HCT116 (cell line): ENCODE measurements at regions not wholly inside any gene's neighbourhood (a gene's known extent, or its start where the extent isn't known, plus 50 kb on each side); places are given as distances from the start of the nearest gene placed in this dataset.

Source experiments
- ATAC-seq: fragments of 200-7000 bp; cut with Tn5 transposase; 2 replicates; pipeline ENCODE4 v1.9.1; 2020; ENCODE audit warnings: mild to moderate bottlenecking, moderate library complexity
- BruUV-seq: library from RNA; stranded (reverse); fragments of 400-500 nt; replicated peaks from 2 replicates; lab custom pipeline; 2021; lab: Mats Ljungman, UMichigan
- CTCF ChIA-PET: fragments of 300-600 bp; sonication (Branson Sonifier 250); formaldehyde crosslinking; loops from one replicate; lab custom pipeline; 2021; ENCODE audit warnings: antibody characterized with exemption; lab: Charles Lee
- POLR2A ChIA-PET: fragments of 300-600, 350-600 bp; sonication (Branson Sonifier 250); formaldehyde crosslinking; loops from one replicate; lab custom pipeline; 2021; ENCODE audit warnings: antibody characterized with exemption; lab: Charles Lee
- RAD21 ChIA-PET, 2 experiments: fragments of 300-600 bp; sonication (Branson Sonifier 250); formaldehyde crosslinking; loops; one replicate each; lab custom pipeline; 2023; ENCODE audit warnings: low total read pairs in 2 of 2; ENCODE audit not compliant: uncharacterized antibody in 2 of 2, unreplicated experiment in 2 of 2, low non-redundant PET in 1 of 2; lab: Charles Lee
- DNase-seq: peaks from one replicate; pipeline ENCODE4 v3.0.0-alpha.2; 2010; ENCODE audit warnings: low read depth, low spot score
- H2AFZ ChIP-seq: fragments of 200-600 bp; shearing (Covaris generic), sonication (generic); 2 replicates; pipeline ENCODE4 v1.6.1; 2017; ENCODE audit warnings: low read depth, mixed run types, mixed read lengths, antibody characterized with exemption, low read length; ENCODE audit not compliant: poor library complexity, severe bottlenecking
- H3K27ac ChIP-seq: 2 replicates; pipeline ENCODE4 v1.5.1; 2012; ENCODE audit warnings: low read depth, low read length
- H3K27me3 ChIP-seq: fragments of 200-600 bp; sonication (generic); 2 replicates; pipeline ENCODE4 v1.6.1; 2016; ENCODE audit warnings: mixed run types, low read length, mixed read lengths; ENCODE audit not compliant: insufficient read depth
- H3K36me3 ChIP-seq, 2 experiments: fragments of 200-500 bp in 1 of 2; fragments of 200-600 bp in 1 of 2; sonication (Bioruptor generic) in 1 of 2; sonication (generic) in 1 of 2; 2 replicates each; pipeline versions ENCODE4 v1.5.1 to v1.6.1; 2014 to 2016; ENCODE audit warnings: low read length in 2 of 2, inconsistent platforms in 1 of 2, mixed read lengths in 1 of 2, mixed run types in 1 of 2; ENCODE audit not compliant: insufficient read depth in 2 of 2, control insufficient read depth in 1 of 2
- H3K4me1 ChIP-seq, 2 experiments: fragments of 200-600 bp in 1 of 2; sonication (generic) in 1 of 2; 2 replicates each; pipeline versions ENCODE4 v1.5.1 to v1.6.1; 2012 to 2017; ENCODE audit warnings: low read length in 2 of 2, inconsistent platforms in 1 of 2, mild to moderate bottlenecking in 1 of 2, mixed read lengths in 1 of 2, mixed run types in 1 of 2, moderate library complexity in 1 of 2; ENCODE audit not compliant: insufficient read depth in 2 of 2, control insufficient read depth in 1 of 2
- H3K4me2 ChIP-seq: fragments of 200-600 bp; sonication (generic); 2 replicates; pipeline ENCODE4 v1.6.1; 2017; ENCODE audit warnings: mixed run types, low read length, mixed read lengths
- H3K4me3 ChIP-seq, 2 experiments: fragments of 200-600 bp in 1 of 2; sonication (generic) in 1 of 2; replicated peaks in 1 of 2; 2 replicates each; pipeline ENCODE4 v1.5.1; 2011 to 2016; ENCODE audit warnings: low read length in 2 of 2, control low read depth in 1 of 2, low read depth in 1 of 2, mild to moderate bottlenecking in 1 of 2, mixed read lengths in 1 of 2, mixed run types in 1 of 2
- H3K79me2 ChIP-seq: fragments of 200-600 bp; sonication (generic); 2 replicates; pipeline ENCODE4 v1.6.1; 2017; ENCODE audit warnings: mild to moderate bottlenecking, mixed run types, low read length, moderate library complexity, mixed read lengths; ENCODE audit not compliant: insufficient read depth
- H3K9ac ChIP-seq: fragments of 200-600 bp; sonication (generic); 2 replicates; pipeline ENCODE4 v1.6.1; 2016; ENCODE audit warnings: low read length, mixed read lengths
- H3K9me2 ChIP-seq: fragments of 200-600 bp; sonication (generic), shearing (Covaris generic); 2 replicates; pipeline ENCODE4 v1.6.1; 2017; ENCODE audit warnings: mixed run types, mild to moderate bottlenecking, moderate library complexity; ENCODE audit not compliant: insufficient read depth
- H3K9me3 ChIP-seq, 2 experiments: fragments of 200-500 bp in 1 of 2; fragments of 200-600 bp in 1 of 2; sonication (Bioruptor generic) in 1 of 2; sonication (generic) in 1 of 2; 2 replicates each; pipeline ENCODE4 v1.6.1; 2014 to 2017; ENCODE audit warnings: low read length in 2 of 2, mixed read lengths in 2 of 2, inconsistent platforms in 1 of 2, low read depth in 1 of 2, mild to moderate bottlenecking in 1 of 2, mixed run types in 1 of 2, moderate library complexity in 1 of 2; ENCODE audit not compliant: control insufficient read depth in 1 of 2, insufficient read depth in 1 of 2
- H4K20me1 ChIP-seq: fragments of 200-600 bp; sonication (generic), shearing (Covaris generic); 2 replicates; pipeline ENCODE4 v1.6.1; 2017; ENCODE audit warnings: mixed run types, mild to moderate bottlenecking, moderate library complexity; ENCODE audit not compliant: insufficient read depth
- ATF3 ChIP-seq: IDR thresholded peaks from 2 replicates; pipeline ENCODE4 v1.6.1; 2012
- CBX3 ChIP-seq: IDR thresholded peaks from 2 replicates; pipeline ENCODE4 v1.6.1; 2012; ENCODE audit warnings: low read depth
- CEBPB ChIP-seq: IDR thresholded peaks from 2 replicates; pipeline ENCODE4 v1.6.1; 2012; ENCODE audit warnings: low read depth
- EGR1 ChIP-seq: IDR thresholded peaks from 2 replicates; pipeline ENCODE4 v1.6.1; 2012; ENCODE audit warnings: low read depth
- ELF1 ChIP-seq: IDR thresholded peaks from 2 replicates; pipeline ENCODE4 v1.6.1; 2012; ENCODE audit warnings: low read depth, borderline replicate concordance
- EZH2 ChIP-seq: fragments of 200-600 bp; sonication (generic); IDR thresholded peaks from 2 replicates; pipeline ENCODE4 v1.6.1; 2017; ENCODE audit warnings: antibody characterized with exemption, mixed run types
- POLR2AphosphoS5 ChIP-seq: IDR thresholded peaks from 2 replicates; pipeline ENCODE4 v1.6.1; 2011; ENCODE audit warnings: mild to moderate bottlenecking, low read depth, low read length, moderate library complexity
- RAD21 ChIP-seq: IDR thresholded peaks from 2 replicates; pipeline ENCODE4 v1.6.1; 2012; ENCODE audit warnings: low read depth, mild to moderate bottlenecking
- REST ChIP-seq: IDR thresholded peaks from 2 replicates; pipeline ENCODE4 v1.6.1; 2012; ENCODE audit warnings: low read depth
- SIN3A ChIP-seq: IDR thresholded peaks from 2 replicates; pipeline ENCODE4 v1.6.1; 2012; ENCODE audit warnings: low read depth
- SP1 ChIP-seq: IDR thresholded peaks from 2 replicates; pipeline ENCODE4 v1.6.1; 2012; ENCODE audit warnings: low read depth
- TCF7L2 ChIP-seq: IDR thresholded peaks from 2 replicates; pipeline ENCODE4 v1.7.0; 2011; ENCODE audit warnings: borderline replicate concordance, inconsistent platforms; ENCODE audit not compliant: insufficient read depth, insufficient read length; ENCODE audit errors: extremely low read depth
- ZNF274 ChIP-seq: fragments of 200-500 bp; sonication (Bioruptor generic); IDR thresholded peaks from 2 replicates; pipeline ENCODE4 v1.6.1; 2014; ENCODE audit warnings: mild to moderate bottlenecking, low read depth, low read length, inconsistent platforms
- intact Hi-C: fragments of 100-400 bp; cut with micrococcal nuclease; formaldehyde crosslinking; loops from 2 replicates; pipeline ENCODE4 v1.10.0; 2022
- TF ChIP-seq, protein P1 (sequence below), 3 experiments: fragments of 200-600 bp in 1 of 3; sonication (generic) in 1 of 3; IDR thresholded peaks in 2 of 3; conservative IDR thresholded peaks in 1 of 3; 2 replicates each; pipeline ENCODE4 v1.5.1; 2012 to 2017; ENCODE audit warnings: low read depth in 2 of 3, low read length in 2 of 3, antibody characterized with exemption in 1 of 3, borderline replicate concordance in 1 of 3, control low read depth in 1 of 3, mild to moderate bottlenecking in 1 of 3, mixed read lengths in 1 of 3, mixed run types in 1 of 3, moderate library complexity in 1 of 3; ENCODE audit not compliant: insufficient read depth in 1 of 3

- H3K36me3 ChIP-seq, result no peaks in the 10 kb centered on the region
- no peak for TF ChIP-seq EGR1
- no peak for TF ChIP-seq SIN3A
- TF ChIP-seq, all 23 proteins: peak for 0
- H3K79me2 ChIP-seq, result no peaks in the 10 kb centered on the region
- no peak overlapping the region for H3K4me3 ChIP-seq
- RAD21 ChIA-PET, result no interaction called here
- ATAC-seq (no peak), DNase-seq (no peak)
- intact Hi-C loops, result no loop called here
- H3K4me2 ChIP-seq, result no peak overlapping the region
- no peaks in the 10 kb centered on the region for H3K9me2 ChIP-seq
- CTCF ChIA-PET, result no interaction called here
- H3K27me3 ChIP-seq, result no peaks in the 10 kb centered on the region
- H3K4me1 ChIP-seq, result no peaks in the 10 kb centered on the region
- no peak overlapping the region for H3K9ac ChIP-seq
- no TSS peak for BruUV-seq
- H3K27ac ChIP-seq, result no peak overlapping the region
- no peaks in the 10 kb centered on the region for H4K20me1 ChIP-seq
- POLR2A ChIA-PET, result no interaction called here
- no peaks in the 10 kb centered on the region for H3K9me3 ChIP-seq
- H2AFZ ChIP-seq, result no peak overlapping the region
Observed at GRCh38 chr4:119980456-119980855, 86.2 kb downstream of the MAD2L1 start.

DNA sequence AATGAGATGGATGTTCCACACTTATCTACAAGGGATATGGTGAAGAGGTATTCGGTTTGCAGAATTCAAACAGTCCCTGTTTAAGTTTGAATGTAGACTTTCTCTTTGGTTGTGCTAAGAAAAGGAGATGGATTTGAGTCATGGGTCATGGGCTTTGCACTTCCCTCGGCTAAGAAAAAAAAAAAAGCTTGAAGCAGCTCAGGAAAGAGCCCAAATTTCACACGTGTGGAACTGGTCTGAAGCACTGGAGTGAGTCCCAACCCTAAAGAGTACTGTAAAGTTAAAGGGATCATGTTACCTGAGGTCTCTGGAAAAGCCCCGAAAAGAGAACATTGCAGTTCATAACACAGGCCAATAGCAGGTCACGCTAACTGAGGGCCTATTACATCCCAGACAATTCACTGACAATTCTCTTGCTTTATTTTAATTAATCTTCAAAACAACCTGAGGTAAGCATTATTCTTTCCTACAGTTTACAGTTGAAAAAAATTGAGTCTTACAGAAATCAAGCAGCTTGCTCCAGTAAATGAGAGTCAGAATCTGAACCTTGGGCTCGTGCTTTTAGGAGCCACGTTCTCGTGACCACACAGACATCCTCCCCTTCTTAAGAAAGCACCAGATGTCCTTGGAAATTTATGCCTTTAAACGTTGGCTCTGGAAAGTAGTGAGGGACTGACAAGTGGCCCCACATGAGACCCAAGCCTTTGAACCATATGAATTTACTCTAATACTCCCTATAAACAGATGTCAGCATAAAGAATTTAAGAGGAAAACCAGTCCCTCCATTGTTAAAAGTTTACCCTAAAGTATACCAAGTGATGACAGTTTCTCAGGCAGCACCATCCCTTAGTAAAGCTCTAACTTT, 89.3 kb downstream of the MAD2L1 start:
- Histone ChIP-seq H3K9me3 (no peaks in the 10 kb centered on the region), H3K27me3 (no peaks in the 10 kb centered on the region), H2AFZ (no peak overlapping the region), H3K9ac (no peak overlapping the region), H3K4me2 (no peak overlapping the region), H3K79me2 (no peaks in the 10 kb centered on the region), H3K4me1 (no peaks in the 10 kb centered on the region), H3K9me2 (no peaks in the 10 kb centered on the region), H4K20me1 (no peaks in the 10 kb centered on the region), H3K27ac (no peak overlapping the region), H3K36me3 (no peaks in the 10 kb centered on the region), H3K4me3 (no peak overlapping the region)
- BruUV-seq, result no TSS peak
- ATAC-seq (no peak), DNase-seq (no peak)
- RAD21 ChIA-PET, result no interaction called here
- POLR2A ChIA-PET, result no interaction called here
- CTCF ChIA-PET, result interaction anchor here (1.3 kb wide), 1 partner anchor 348 kb away, joined by 4 read pairs; the partner anchor contains the start of gene PDE5A
- intact Hi-C loops, result no loop called here
- no peak for TF ChIP-seq EGR1
- TF ChIP-seq ATF3, result no peak
- no peak for TF ChIP-seq SIN3A
- TF ChIP-seq CBX3, result no peak
- no peak for TF ChIP-seq TCF7L2
- TF ChIP-seq RAD21, result no peak
- TF ChIP-seq CEBPB, result no peak
- TF ChIP-seq, protein P1, sequence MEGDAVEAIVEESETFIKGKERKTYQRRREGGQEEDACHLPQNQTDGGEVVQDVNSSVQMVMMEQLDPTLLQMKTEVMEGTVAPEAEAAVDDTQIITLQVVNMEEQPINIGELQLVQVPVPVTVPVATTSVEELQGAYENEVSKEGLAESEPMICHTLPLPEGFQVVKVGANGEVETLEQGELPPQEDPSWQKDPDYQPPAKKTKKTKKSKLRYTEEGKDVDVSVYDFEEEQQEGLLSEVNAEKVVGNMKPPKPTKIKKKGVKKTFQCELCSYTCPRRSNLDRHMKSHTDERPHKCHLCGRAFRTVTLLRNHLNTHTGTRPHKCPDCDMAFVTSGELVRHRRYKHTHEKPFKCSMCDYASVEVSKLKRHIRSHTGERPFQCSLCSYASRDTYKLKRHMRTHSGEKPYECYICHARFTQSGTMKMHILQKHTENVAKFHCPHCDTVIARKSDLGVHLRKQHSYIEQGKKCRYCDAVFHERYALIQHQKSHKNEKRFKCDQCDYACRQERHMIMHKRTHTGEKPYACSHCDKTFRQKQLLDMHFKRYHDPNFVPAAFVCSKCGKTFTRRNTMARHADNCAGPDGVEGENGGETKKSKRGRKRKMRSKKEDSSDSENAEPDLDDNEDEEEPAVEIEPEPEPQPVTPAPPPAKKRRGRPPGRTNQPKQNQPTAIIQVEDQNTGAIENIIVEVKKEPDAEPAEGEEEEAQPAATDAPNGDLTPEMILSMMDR (IDR thresholded peaks at IDR 0.05 in 2 of 3, conservative IDR thresholded peaks at IDR 0.05 in 1 of 3; ENCODE audit: borderline replicate concordance in 1 of 3, insufficient read depth in 1 of 3, low read depth in 2 of 3, low read length in 2 of 3), result no peak
- TF ChIP-seq SP1, result no peak
- TF ChIP-seq ZNF274, result no peak
- no peak for TF ChIP-seq REST
- TF ChIP-seq ELF1, result no peak
- TF ChIP-seq EZH2, result no peak
- no peak for TF ChIP-seq POLR2AphosphoS5
